HG02623 (cell line): ENCODE measurements at regions not wholly inside any gene's neighbourhood (a gene's known extent, or its start where the extent isn't known, plus 50 kb on each side); places are given as distances from the start of the nearest gene placed in this dataset.

Experiments used
- ATAC-seq: cut with Tn5 transposase; IDR thresholded peaks from one replicate; pipeline ENCODE4 v1.9.1; 2021; ENCODE audit warnings: moderate library complexity; ENCODE audit not compliant: unreplicated experiment

DNA sequence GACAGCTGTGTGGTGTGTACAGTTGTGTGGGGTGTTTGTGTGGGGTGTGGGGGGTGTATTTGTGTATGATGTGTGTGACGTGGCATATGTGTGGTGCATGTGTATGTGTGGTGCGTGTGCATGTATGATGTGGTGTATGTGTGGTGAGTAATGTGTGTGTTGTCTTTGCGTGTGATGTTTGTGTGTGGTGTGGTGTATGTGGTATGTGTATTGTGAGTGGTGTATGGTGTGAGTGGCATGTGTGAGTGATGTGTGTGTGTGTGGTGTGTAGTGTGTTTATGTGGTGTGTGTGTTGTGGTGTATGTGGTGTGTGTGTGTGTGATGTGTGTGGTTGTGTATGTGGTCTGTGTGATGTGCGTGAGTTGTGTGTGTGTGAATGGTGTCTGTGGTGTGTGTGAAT, 191.1 kb downstream of the MELK start:
- no peak for ATAC-seq

DNA sequence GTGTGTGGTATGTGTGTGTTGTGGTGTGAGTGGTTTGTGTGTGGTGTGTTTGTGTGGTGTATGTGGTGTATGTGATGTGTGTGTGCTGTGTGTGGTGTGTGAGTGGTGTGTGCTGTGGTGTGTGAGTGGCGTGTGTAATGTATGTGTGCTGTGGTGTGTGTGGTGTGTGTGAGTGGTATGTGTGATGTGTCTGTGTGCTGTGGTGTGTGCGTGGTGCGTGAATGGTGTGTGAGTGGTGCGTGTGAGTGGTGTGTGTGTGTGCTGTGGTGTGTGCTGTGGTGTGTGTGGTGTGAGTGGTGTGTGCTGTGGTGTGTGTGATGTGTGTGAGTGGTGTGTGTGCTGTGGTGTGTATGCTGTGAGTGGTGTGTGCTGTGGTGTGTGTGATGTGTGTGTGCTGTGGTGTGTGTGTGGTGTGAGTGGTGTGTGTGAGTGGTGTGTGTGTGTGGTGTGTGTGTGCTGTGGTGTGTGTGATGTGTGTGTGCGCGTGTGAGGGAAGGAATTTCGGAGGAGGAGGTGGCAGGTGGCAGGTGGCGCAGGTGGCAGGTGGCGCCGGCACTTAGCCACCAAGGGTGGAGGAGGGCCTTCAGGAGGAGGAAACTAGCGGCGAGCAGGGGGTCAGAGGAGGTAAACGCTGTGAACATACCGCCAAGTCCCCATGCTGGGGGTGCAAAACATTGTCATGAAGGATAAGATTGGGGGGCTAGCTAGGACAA, 191.8 kb downstream of the MELK start:
- ATAC-seq: no peak

DNA sequence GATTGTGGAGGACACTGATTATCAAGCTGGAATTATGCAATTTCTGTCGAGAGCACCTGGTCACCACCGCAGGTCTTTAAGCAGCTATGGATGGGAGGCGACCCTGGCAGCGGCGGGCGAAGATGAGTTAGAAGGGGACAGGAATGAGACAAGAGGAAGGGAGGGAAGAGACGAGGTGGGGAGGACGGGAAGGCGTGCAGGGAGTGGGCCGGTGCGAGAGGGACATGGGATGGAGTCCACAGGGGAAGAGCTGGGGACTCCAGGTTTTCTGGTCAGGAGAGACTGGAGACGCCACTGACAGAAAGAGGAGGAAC, 192.3 kb downstream of the MELK start:
- ATAC-seq: no peak

DNA sequence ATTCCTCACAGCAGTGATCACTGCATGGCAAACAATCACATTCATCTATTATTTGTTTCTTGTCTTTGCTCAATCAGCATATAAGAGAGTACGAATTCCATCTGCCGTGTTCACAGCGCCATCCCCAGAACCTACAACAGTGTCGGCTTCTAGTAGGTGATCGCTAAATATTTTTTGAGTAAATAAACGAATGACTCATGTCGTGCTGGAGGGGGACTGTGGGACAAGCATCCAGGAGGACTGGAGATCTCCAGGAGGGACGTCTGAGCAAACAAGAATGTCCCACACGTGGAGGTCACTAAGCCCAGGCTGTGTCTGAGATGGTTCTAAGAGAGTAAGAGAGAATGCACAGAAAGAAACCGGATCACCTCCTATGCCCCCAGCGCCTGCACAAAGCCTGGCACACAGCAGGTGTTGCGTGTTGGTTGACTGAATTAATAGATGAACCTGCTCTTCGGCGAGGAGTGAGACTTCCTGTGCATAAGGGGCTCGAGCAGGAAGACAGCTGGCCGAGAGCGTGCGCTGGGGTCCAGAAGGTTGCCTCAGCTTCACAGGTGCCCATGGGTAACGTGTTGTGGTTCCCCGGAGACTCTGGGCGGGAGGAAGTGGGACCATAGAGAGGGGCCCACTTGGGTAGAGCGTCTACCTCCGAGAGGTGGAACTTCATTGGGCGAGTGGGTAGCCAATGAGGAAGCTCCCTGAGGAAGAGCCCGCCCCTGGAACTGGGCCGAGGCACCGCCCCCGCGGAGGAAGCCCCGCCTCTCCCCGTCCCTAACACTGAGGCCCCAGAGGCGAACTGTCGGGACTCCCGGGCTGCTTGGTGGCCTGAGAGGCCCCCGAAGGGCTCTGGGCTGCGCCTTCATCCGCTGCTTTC, 193.0 kb downstream of the MELK start:
- peak; percentile 97 for ATAC-seq

DNA sequence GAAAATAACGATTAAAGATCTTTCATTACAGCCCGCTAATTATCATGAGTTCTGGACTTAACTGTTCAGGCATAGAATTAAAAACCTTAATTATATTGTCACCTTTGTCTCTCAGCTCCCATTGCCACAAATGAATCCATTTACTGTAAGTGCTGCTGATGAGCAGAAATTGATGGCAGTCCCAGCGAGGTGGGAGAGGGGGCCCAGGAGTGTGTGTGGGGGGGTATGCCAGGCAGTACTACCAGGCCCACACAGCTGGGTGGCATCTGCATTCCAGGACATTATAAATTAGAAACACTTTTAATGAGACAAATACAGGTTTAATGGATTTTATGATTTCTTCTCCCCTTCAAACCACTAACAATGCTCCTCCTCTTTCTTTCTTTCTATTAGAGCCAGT, 196.0 kb downstream of the MELK start:
- no peak for ATAC-seq

DNA sequence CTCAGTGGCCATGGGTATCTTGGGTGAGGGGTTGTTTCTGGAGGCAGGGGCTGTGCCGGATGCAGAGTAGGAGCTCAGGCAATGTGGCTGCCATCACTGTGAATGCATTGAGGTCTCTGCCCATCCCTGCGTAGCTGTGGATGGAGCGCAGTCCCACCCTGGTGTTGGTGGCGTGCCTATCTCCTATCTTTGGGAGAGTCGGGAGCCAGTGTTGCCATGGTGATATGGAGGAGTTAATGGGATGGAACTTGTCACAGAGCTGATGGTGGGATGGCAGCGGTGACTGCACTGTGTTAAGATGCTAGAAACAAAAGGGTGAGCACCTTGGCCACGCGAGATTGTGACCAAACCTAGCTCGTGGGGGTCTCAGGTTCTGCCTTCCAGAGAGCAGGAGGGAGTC, 197.3 kb downstream of the MELK start:
- no peak for ATAC-seq

DNA sequence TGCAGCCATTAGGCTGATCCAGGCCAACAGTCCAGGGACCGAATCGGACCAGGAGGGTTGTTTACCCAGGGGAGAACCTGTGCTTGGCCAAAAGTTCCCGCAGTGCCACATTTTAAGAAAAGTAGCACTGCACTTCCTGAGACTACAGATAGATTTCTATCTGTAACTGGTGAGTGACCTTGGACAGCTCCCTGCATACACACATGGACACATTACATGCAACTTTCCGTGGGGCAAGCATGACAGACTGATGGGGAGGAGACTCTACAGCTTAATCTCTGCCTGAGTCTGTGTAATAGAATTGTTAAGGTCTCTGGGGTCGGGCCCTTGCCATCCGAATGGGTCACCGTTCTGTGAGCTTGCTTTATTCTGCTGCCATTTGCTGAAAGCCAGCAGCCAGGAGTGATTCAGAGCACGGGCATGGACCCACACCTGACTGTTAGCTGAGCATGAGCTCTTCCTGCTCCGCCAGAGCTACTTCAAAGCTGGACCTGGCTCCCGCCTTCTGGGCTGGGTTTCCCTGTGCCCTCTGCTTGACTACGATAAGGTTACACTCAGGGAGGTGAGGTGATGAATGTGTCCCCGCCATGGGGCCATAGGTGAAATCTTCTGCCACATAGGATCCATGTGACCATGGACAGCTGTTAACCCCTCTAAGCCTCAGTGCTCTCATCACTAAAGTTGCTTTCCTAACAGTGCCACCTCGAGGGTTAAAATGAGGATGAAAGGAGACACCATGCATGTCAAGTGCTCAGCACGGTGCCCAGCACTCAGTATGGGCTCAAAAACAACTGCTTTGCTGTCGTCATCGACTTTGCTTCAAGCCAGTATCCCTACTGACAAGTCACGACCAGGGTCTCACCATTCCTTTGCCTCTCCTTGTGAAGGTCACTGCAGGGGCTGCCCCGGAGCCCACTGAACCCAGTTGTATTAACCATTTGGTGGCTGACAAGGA, 200.0 kb downstream of the MELK start:
- no peak for ATAC-seq

DNA sequence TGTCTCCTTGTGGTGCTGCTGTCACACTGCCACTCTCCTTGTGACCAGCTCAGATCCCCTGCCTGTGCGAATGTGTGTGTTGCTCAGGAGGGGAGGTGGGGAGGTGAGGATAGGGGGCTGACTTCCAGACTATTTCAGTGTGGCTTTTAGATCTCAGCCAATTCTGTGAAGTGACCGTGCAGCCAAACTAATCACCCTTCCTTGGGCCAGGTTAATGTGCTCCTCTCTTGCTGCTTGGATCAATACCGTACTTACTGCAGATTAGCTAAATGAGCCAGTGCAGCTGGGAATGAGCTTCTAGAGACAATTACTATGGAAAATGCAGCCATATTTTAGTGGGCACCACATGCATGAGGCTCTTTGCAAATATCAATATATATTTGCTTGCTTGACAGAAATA, 206.0 kb downstream of the MELK start:
- no peak for ATAC-seq

DNA sequence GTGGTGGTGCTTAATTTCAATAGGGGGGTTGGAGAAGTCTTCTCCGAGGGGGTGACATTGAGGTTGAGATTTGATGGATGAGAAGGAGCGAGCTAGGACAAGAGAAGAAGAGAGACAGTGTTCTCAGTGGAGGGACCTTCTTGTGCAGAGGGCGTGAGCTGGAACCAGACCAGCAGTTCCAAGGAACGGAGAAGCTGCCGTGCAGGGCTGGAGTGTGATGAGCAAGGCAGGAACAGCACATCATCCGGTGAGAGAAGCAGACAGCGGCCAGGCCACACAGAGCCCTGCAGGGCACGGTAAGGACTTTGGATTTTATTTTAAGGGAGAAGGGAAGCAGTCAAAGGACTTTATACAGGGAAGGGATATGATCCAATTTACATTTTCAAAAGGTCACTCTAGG, 206.9 kb downstream of the MELK start:
- ATAC-seq: no peak

DNA sequence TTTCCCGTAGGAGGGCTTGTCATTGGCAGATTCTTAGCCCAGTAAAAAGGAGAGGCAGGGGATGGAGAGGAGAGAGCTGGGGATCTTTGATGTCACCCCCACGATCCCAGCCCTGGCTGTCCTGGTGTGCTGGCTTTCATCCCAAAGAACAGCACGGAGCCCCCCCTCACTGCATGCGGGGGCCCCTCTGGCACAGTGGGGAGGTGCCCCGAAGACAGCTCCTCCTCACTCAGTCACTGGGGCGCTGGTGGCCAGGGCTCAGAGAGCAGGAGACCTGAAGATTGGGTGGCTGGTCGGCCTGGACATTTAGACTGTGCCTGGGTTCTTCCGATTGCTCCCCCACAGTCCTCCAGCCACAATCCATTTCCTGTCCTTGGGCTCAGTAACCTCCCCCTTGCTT, 207.5 kb downstream of the MELK start:
- ATAC-seq: no peak

DNA sequence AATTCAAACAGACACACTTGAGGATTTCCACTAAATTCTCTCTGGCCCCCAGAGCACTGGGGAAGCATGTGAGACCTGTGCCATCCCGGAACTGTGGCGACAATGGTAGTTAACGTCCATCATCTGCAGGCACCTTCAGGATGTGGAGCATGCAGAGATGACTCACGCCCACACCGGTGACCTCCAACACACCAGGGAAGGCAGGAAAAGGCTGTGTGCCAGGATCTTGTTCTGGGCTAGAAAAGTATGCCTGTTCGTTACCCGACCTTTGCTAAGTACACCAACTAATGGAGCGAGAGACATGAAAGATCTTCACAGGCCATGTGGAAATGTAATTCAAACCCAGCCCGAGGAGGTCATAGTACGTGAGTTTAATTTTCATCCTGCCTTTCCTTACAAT, 208.8 kb downstream of the MELK start:
- ATAC-seq: no peak
